ENCODE measurements at regions not wholly inside any gene's neighbourhood (a gene's known extent, or its start where the extent isn't known, plus 50 kb on each side); places are given as distances from the start of the nearest gene placed in this dataset.

DNA sequence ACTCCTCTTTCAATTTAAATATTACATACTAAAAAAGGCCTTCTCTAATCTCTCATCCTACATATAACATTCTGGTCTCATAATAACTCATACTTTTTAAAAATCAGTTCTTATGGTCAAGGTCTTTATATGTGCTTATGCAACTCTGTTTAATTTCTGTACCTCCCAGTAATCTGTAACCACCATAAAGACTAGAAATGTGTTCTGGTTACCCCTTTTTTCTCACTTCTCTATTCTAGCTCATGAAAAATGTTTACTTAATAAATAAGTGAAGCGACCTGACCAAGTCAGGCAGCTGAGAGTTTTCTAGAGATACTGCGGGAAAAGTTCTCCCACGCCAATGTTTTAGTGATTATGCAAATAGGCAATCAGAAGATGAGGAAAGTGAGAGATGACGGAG, 548.8 kb upstream of the FAM241A start:
- TF ChIP-seq CTCF (IDR thresholded peaks at IDR 0.05 in 4 of 5, conservative IDR thresholded peaks at IDR 0.05 in 1 of 5), result no peak
- no peak for TF ChIP-seq POLR2A (IDR thresholded peaks at IDR 0.05)
